ENCODE measurements at regions not wholly inside any gene's neighbourhood (a gene's known extent, or its start where the extent isn't known, plus 50 kb on each side); places are given as distances from the start of the nearest gene placed in this dataset.

DNA sequence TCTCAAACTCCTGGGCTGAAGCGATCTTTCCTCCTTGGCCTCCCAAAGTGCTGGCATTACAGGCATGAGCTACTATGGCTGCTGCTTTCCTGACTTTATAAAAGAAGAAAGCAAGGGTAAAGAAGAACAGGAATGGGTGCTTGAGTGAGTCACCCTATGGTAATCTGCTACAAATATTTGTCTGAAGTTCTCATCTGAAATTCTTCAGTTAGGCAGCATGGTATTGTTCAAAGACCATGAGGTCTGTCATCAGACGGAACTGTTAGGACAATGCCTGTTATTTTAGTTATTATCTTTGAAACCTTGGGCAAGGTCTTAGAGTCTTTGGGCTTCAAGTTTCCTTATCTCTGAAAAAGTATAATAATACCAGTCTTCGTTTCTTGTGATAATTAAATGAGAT is 695.8 kb downstream of the RNF144A start:
- Histone ChIP-seq H3K27me3 (replicated peaks; ENCODE audit: control insufficient read depth, insufficient read depth, low read length) (no peaks in the 10 kb centered on the region; the same call in 1 of the 2 replicates), H3K4me3 (replicated peaks; ENCODE audit: low read depth, low read length) (no peak overlapping the region), H3K36me3 (ENCODE audit: control insufficient read depth, insufficient read depth, low read length) (no peaks in the 10 kb centered on the region)
- TF ChIP-seq, protein P1, sequence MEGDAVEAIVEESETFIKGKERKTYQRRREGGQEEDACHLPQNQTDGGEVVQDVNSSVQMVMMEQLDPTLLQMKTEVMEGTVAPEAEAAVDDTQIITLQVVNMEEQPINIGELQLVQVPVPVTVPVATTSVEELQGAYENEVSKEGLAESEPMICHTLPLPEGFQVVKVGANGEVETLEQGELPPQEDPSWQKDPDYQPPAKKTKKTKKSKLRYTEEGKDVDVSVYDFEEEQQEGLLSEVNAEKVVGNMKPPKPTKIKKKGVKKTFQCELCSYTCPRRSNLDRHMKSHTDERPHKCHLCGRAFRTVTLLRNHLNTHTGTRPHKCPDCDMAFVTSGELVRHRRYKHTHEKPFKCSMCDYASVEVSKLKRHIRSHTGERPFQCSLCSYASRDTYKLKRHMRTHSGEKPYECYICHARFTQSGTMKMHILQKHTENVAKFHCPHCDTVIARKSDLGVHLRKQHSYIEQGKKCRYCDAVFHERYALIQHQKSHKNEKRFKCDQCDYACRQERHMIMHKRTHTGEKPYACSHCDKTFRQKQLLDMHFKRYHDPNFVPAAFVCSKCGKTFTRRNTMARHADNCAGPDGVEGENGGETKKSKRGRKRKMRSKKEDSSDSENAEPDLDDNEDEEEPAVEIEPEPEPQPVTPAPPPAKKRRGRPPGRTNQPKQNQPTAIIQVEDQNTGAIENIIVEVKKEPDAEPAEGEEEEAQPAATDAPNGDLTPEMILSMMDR (IDR thresholded peaks at IDR 0.05; ENCODE audit: insufficient read depth, low read length, poor library complexity, severe bottlenecking): no peak
- no peak for DNase-seq (ENCODE audit: extremely low read depth, insufficient read length)

DNA sequence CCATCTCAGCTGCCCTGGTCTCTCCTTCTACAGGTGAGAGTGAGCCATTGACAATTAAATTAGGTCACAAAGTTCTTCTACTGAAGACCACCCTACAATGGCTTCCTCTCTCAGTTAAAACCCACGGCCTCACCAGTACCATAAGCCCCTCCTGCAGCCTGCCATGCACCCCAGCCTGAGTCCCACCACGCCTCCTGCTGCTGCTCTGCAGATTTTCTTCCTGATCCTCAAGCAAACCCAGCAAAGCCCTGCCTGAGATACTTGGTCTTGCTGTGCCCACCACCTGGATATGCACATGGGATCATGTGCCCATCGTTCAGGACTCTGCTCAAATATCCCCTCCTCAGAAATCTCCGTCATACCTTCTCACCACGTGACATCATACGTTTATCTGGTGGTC is 696.6 kb downstream of the RNF144A start:
- H3K36me3 ChIP-seq (ENCODE audit: control insufficient read depth, insufficient read depth, low read length): no peaks in the 10 kb centered on the region
- no peak overlapping the region for H3K4me3 ChIP-seq (replicated peaks; ENCODE audit: low read depth, low read length)
- DNase-seq (ENCODE audit: extremely low read depth, insufficient read length): no peak
- H3K27me3 ChIP-seq (replicated peaks; ENCODE audit: control insufficient read depth, insufficient read depth, low read length): no peaks in the 10 kb centered on the region; the same call in 1 of the 2 replicates
- TF ChIP-seq, protein P1 (IDR thresholded peaks at IDR 0.05; ENCODE audit: insufficient read depth, low read length, poor library complexity, severe bottlenecking): no peak

DNA sequence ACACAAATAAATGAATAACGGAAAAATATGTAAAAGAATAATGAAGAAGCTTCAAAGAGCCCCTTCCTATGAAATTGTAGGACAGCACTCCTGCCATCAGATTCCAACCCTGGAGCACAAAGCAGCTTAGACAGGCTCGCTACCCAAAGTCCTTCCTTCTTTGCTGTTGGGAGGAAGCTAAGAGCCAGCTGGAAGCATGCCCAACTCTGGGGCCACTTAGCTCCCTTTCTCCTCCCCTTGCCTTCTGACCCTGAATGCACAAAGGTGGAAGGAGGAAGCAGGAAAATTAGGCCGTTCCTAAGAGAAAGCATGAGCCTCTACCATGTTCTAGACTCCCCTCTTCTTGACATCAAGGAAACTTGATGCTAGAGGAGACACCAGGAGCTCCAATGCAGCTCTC is 700.8 kb downstream of the RNF144A start:
- Histone ChIP-seq H3K27me3 (replicated peaks; ENCODE audit: control insufficient read depth, insufficient read depth, low read length) (no peaks in the 10 kb centered on the region; the same call in 1 of the 2 replicates), H3K36me3 (ENCODE audit: control insufficient read depth, insufficient read depth, low read length) (no peaks in the 10 kb centered on the region), H3K4me3 (replicated peaks; ENCODE audit: low read depth, low read length) (no peak overlapping the region)
- DNase-seq (ENCODE audit: extremely low read depth, insufficient read length): no peak
- TF ChIP-seq, protein P1 (IDR thresholded peaks at IDR 0.05; ENCODE audit: insufficient read depth, low read length, poor library complexity, severe bottlenecking): no peak

DNA sequence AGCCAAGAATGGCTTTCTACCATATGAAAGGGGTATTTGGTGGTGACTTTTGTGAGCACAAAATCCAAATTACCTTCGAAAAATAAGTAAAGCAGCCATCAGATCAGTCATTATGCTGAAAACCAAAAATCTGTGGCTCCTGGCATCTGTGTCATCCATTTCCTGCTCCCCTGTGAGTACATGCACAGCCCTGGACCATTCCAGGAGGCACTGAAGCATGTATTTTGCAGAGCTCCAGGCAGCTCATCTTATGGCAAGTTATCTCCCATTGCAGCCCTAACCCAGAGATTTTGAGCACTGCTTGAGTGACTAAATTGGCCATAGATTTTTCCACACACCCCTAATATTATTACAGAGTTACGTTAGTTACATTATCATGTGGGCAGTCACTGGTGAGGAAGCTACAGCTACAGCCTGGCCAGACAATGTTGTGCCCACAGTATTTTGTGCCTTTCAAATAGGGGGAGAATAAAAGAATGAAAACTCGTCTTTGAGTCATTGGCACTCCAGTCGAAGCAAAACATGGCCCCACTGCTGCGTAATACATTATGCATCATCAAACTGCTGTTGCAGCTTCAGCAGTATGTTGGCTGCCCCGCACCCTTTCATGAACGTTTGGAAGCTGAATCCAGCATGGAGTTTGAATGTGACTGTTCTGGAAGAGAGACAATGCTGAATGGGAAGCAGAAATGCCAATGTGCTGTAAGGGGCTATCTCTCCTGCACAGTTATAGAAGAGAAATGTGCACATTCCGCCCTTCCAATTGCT is 702.2 kb downstream of the RNF144A start:
- TF ChIP-seq, protein P1 (IDR thresholded peaks at IDR 0.05; ENCODE audit: insufficient read depth, low read length, poor library complexity, severe bottlenecking): no peak
- no peak for DNase-seq (ENCODE audit: extremely low read depth, insufficient read length)
- Histone ChIP-seq H3K4me3 (replicated peaks; ENCODE audit: low read depth, low read length) (no peak overlapping the region), H3K36me3 (ENCODE audit: control insufficient read depth, insufficient read depth, low read length) (no peaks in the 10 kb centered on the region), H3K27me3 (replicated peaks; ENCODE audit: control insufficient read depth, insufficient read depth, low read length) (no peaks in the 10 kb centered on the region)

DNA sequence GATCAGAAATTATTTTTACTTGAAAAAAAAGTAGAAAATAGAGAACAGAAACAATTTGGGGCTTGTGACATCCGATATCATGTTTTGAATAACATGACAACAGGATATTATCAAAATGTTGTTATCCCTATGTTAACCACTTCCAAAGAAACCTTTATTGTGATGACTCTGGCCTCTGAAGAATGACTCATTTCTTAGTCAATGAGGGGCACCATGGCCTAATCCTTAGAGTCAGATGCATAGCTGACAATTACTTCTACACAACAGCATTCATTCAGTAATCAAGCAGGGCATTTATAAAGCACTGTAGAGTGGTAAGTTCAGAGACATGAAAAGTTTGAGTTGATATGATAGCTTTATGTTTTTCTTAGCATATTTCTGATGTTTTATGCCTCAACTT is 703.0 kb downstream of the RNF144A start:
- H3K36me3 ChIP-seq (ENCODE audit: control insufficient read depth, insufficient read depth, low read length): no peaks in the 10 kb centered on the region
- no peak for DNase-seq (ENCODE audit: extremely low read depth, insufficient read length)
- no peaks in the 10 kb centered on the region for H3K27me3 ChIP-seq (replicated peaks; ENCODE audit: control insufficient read depth, insufficient read depth, low read length)
- H3K4me3 ChIP-seq (replicated peaks; ENCODE audit: low read depth, low read length): no peak overlapping the region
- TF ChIP-seq, protein P1 (IDR thresholded peaks at IDR 0.05; ENCODE audit: insufficient read depth, low read length, poor library complexity, severe bottlenecking): no peak
